Activated T-cell treated with anti-CD3 and anti-CD28 coated beads, Interleukin-2, amount 50 U/mL, for 48 hours (primary cell): ENCODE measurements at regions not wholly inside any gene's neighbourhood (a gene's known extent, or its start where the extent isn't known, plus 50 kb on each side); places are given as distances from the start of the nearest gene placed in this dataset.

Source experiments
- DNase-seq, 2 experiments: peaks; one replicate each; pipeline ENCODE4 v3.0.0-alpha.2; 2020

DNA sequence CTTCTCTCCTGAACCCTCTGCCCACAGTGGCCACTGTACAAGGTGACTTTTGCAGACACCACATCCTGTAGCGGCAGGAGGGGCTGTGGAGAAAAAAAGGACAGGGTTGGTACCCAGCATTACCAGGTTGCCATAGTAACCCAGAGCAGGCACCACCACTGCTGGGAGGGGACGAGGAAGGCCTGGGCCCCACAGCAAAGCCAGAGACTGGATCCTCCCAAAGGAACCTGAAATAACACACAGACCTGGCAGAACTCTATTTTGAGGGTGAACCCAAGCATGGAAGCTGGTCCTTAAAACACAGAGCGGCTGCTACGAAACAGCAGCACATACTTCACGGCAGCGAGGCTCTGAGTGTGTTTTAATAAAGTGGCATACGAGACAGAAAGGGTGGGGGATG, 380.6 kb downstream of the CTTN start:
- no peak for DNase-seq

DNA sequence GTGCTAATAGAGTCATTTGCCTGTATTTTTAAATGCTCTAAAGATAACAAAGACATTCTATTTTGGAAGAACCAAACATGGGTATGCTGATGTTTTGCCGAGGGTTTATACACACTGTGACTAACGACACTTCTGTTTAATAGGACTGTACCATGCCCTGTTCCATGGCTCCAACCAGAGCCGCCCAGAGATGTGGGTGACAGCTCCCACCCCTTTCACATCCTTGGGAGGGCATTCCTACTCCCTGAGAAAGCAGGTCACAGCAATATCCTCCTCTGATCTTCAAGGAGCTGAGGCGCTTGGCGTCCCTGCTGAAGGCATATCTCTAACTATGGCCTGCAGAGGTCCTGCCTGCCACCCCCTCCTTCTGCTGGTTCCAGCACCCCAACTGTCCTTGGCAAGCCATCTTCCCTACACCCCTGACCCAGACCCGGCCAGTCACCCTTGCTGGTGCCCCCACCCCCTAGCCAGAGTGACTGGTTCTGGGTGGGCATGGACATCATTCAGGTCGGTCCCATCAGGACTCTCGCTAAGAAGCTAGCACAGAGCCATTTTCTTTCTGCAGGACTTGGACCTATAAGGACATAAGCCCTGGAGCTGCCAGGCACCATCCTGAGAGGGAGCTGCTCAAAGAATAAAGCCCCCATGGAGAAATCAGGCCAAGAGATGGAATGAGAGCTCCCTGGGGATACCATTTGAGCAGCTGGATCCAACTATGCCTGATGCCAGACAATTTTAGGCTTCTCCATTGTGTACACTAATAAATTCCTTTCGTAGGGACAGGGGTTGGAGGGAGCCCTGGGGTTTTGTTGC, 381.3 kb downstream of the CTTN start:
- DNase-seq = no peak

DNA sequence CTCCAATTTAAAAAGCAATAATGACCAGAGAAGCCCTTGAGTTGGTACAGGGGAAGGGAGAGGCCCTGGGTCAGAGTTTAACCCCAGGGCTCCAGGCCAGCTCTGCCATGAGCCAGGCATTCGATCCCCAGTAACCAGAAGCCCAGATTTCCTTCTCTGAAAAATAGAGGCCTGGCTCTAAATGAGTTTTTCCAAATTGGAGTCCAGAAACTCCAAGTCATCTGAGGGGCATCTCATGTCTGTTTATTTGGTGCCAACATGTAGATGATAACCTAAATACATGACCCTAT, 381.9 kb downstream of the CTTN start:
- DNase-seq = no peak

DNA sequence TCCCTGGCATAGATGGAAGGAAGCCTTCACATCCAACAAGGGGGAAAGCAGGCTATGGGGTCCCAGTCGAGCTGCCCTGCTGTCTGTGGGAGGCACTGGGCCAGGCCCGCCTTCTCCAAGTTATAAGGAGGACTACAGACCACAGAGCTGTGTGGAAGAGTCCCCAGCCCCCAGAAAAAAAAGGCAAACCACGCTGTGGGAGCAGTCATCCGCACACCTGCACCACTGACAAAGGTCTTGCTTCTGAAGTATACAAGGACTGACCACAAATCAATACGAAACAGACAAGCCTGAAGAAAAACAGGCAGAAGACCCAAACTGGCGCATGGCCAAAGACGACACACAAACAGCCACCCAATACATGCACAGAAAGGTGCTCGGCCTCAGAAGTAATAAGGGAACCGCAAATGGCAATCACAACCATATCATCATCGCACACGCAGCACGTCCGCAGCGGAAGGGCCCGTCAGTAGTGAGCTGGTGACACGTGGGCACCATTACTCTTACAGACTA, 384.1 kb downstream of the CTTN start:
- no peak for DNase-seq

DNA sequence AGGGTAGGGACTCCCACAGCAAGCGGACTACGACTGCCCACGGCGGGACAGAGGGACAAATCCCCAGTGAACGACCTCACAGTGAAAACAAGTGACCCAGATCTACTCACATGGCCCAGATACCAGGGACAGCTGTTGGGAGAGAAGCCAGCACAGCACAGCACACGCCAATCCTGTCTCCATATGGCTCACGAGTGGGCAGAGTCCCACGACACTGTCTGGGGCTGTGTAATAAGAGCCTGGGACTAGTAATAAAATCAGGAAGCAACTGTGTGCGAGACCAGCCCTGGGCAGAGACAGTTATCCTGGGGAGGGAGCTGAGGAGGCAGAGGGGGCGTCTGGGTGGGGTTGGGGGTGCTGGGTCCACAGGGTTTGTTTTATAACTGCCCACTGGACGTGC, 385.0 kb downstream of the CTTN start:
- no peak for DNase-seq

DNA sequence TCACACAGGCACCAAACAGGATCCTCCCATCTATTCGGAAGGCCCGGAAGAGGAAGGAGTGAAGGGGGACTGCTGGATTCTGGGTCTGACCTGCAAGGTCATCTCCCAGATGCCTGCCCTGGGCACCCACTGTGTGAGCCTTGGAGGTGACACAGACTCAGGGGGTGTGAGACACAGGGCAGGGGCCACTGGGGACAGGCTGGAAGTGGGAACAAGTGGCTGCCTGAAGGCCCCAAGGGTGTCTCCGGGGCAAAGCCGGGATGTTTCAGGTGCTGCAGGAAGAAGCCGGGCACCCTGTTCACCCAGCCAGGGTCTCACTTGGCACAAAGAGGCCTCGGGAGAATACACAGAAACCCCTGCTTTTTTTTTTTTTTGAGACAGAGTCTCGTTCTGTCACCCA, 385.5 kb downstream of the CTTN start:
- no peak for DNase-seq

DNA sequence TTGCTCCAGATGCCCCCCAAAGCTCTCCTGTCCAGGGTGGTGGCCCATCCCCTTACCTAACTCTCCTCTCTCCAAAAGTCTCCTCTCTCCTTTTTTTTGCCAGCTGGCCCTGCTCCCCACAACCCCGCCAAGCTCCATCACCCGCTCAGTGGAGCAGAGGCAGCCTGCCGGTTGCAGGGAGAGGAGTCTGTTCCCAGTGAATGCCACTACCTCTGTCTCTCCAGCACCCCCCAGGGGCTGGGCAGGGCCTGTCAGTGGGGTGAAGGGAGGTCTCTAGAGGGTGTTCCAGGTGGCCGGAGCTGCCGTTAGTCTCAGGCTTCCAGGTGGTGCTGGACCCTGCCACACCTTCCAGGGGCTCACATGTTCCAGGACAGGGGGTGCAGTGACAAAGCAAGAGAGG, 387.0 kb downstream of the CTTN start:
- DNase-seq = no peak

DNA sequence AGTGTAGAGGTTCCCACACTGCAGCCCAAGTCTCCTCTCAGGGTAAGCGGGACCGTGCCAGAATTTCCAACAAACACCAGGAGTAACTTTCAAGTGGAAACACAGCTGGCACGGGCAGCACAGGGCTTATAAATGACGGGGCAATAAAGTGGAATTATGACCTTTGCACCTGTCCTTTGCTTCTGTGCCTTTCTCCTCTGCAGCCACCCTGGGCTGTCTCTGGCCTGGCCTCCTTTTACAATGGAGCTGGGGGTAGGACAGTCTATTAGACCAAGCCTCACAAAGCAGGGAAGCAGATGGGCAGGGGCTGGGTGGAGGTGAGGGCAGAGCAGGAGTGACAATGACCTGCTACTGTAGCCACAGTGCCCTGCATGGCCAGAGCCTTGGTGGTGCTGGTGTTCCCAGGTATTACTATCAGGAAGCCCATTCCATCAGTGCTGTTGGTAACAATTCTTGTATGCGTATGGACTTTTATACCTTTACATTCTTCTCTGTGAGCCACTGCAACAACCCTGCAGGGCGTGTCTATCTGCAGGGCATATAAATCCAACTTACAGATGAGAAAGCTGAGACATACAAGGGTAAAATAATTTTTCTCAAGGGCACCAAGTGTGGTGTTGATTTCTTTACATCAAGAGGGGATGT, 387.8 kb downstream of the CTTN start:
- DNase-seq = no peak

DNA sequence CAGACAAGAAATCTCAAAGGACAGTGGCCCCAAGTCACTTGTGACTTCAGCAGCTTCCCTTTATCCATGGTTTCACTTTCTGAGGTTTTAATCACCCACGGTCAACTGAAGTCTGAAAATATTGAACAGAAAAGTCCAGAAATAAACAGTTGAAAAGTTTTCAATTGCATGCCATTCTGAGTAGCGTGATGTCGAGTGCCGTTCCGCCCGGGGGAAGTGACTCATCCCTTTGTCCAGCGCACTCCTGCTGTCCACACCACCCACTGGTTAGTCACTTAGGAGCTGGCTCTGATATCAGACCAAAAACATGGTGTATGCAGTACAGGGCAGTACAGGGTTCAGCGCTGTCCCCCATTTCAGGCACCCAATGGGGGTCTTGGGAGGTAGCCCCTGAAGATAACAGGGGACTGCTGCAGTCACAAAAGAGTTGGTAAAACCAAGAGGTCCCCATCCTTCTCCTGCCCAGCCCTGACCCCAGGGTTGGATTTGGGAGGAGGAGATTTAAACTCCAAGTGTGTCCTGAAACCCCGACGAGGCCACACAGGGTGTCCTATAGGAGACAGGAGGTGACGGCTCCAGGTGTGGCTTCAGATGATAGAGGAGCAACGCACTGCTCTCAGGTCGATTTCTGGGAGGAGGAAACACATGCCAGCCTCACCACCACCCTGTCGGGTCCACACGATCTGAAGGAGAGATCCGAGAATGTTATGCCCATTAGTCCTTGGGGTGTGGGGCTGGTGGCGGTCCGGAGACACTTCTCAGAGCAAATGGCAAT, 390.1 kb downstream of the CTTN start:
- no peak for DNase-seq

DNA sequence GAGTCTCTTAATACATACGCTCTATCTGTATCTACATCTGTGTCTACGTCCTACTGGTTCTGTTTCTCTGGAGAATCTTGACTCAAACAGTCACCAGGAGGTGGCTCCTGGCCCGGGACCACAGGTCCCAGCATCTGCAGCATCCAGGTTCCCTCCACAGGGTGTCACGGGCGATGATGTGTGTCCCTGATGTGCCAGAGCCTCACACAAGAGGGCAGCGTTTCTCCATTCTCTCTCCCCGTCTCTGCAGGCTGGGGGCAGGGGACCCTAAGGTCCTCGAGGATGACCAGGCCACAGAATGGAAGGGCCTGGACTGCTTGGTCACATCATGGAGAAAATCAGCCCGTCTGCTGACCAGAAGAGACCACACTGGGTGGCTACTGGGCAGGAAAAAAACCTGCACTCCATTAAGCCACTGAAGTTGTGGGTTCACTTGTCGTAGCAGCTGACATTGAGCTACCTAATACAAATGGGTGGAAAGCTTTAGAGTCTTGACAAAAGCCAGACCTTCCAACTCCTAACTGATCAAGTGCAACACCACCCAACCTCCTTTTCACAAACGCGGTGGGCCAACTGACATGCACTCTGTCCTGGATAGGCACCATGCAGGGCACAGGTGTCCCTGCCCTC, 392.5 kb downstream of the CTTN start:
- no peak for DNase-seq

DNA sequence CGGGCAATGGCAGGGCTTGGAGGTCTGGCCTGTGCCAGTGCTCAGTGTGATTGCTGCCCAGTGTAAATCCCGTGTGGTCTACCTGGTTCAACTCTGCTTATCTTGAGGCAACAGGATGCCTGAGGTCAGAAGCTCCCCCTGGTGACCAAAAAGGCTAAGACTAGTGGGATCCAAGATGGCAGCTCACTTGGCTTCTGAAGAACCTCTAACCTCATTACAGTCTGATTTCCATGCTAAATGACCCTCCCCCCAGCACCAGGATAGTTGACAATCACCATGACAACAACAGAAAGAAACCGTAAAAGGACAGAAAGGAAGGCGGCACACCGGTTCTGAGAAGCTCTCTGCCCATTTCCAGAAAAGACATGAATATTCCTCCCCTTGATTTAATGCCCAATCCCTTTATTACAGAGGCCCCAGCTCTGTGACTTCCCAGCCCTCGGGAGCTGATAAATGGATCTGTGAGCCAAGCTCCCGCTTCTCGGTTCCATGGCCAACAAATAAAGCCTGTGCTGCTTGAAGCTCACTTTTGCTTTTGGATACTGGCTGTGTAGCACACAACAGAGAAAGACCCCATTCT, 398.4 kb downstream of the CTTN start:
- no peak for DNase-seq

DNA sequence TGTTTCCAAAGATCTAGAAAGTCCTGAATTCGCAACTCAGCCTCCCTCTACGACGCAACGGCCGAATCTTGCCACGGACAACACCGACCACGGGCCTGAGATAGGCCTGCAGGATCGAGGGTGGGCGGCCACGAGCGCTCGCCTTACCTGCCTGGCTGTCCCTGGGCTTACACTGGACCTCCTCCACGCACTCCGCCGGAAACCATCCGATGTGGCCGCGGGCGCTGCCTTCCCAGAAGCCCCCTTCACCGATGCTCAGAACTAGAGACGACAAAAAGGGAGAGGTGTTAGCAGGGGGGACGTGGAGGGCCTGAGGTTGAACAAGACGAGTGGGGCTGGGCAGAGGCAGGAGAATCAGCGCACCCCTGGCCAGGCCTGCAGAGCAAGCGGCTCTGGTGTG, 400.0 kb downstream of the CTTN start:
- no peak for DNase-seq

DNA sequence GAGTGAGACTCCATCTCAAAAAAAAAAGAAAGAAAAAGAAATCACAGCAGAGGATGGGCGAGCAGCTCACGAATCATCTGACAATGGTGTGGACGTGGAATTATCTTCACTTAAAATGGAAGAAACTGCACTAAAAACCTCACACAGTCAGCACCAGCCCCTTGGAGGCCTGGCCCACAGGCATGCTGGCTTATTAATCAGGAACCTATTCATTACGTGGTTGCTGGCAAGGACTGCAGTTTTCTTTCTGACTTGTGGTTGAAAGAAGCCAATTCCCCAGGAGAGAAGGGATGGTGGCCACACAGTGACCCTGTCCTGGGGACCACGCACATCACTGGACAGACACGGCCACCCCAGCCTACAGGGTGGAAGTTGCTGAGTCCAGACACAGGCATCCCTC, 401.1 kb downstream of the CTTN start:
- no peak for DNase-seq

DNA sequence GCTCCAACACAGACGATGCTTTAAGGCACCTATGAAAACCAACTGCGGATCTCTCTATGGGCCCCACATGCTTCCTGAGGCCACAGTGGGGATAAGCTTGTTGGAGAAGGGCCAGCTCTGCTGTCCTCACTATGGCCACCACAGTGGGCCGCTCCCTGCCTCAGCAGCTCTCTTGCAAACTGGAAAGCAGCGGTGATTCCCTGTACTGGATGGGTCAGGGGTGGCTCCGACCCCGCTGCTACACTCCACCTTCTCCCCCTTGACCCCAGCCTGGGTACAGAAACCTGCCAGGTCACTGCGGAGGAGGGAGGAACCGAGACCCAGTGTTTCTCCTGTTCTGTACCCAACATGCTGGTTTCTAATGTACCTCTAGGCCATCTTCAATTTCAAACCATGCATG, 403.9 kb downstream of the CTTN start:
- no peak for DNase-seq

DNA sequence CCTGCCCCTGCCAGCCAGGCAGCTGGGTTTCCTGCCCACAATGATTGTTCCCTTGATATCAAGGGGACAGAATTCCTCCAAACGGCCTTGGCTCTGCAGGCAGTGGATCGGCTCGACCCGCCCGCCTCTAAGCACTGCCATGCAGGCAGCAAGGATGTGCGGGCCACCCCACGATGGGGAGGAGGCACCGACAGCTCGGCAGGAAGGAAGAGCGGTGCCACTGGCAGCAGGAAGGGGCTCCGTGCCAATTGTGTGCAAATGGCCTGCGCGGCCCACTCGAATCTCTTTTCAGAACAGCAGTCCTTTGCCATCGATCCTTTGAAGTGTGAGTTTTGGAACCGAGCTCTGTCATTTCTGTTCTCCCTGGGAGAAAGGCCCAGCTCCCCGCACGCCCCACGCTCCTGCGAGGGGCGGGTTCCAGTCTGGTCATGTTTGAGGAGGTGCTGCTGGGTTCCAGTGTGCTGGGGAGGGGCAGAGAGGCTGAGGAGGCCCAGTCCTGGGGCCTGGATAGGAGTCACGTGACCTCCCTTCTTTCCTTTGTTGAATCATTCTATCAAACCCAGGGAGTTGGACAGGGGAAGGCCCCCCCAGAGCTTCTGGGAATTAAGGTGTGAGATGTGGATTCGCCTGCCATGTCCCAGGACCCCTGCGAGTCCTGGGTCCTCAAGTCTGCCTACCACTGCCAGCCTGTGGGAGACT, 406.0 kb downstream of the CTTN start:
- no peak for DNase-seq

DNA sequence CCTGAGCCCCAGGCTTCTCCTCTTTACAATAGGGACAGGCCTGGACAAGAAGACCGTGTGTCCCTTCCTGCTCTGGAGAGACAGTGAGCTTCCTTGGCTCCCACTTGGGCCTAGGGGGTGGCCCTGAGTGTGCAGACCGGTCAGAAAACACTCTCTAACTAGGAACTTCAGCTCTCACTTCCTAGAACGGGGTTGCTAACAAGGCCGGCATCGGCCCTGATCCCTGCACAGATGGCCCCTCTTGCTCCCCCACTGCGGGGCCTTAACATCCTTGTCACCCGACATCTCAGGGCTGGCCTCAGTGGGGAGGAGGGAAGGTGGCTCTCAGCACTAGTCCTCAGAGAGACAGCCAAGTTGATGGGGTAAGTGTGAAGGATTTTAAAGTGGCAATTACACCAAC, 406.9 kb downstream of the CTTN start:
- no peak for DNase-seq

DNA sequence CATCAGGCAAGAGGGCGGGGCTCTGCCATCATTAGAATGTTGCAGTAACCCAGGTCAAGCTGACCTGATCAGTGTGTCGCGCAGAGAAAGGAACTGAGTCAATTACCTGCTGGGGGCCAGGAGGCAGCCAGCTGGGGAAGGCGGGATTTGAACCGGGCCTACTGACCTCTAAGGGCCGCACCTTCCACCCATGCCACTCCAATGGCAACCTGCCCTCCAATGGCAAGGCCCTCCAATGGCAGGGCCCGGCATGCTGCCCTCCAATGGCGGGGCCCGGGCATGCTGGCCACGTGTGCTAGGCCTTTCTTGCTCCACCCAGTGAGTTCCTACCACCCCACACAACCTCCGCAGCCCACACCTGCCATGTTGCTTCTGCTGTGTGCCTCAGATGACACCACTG, 407.6 kb downstream of the CTTN start:
- no peak for DNase-seq

DNA sequence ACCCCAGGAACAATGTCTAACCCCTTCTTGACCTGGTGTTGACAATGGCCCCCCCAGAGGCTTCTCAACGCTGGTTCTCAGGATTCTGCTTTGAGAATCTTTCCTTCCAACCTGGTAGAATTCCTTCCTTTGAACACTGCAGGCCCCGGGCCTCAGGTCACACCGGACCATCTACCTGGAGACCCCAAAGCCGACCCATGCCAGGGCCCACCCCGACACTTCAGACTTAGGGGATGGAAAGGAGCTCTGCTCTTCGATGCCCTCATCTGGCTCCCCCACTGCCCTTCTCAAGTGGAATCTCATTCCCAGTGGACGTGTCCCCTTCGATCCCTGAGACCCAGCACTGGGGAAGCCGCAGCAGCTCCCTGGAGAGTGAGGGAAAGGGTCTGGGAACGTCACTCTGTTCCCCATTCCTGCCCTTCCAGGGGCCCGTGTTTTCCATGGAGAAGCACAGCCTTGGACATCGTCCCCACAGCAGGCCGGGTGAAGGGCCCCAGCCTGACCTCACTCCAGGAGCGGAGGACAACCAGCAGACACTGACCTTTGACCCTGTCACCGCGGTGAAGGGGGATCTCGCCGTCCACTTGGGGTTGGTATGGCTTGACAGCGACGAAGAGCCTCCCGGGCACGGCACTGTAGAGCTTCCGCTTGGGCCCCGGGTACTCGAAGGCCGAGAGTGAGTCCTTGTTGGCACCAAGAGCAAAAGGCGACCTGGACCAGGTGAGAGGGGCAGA, 408.3 kb downstream of the CTTN start:
- DNase-seq = no peak

DNA sequence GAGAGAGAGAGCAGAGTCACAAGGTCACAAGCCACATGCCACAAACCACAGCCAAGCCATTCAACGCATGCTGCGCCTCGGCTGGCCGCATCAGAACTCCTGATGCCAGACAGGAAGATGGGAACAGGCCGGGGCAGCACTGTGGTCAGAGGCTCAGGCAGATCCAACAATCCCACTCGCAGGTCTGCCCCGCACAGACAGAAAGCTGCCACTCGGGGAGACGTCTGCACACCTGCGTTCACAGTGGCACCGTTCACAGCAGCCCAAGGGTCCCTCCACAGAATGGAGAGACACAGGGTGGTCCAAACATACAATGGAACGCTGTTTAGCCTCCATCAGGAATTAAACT, 408.8 kb downstream of the CTTN start:
- no peak for DNase-seq

DNA sequence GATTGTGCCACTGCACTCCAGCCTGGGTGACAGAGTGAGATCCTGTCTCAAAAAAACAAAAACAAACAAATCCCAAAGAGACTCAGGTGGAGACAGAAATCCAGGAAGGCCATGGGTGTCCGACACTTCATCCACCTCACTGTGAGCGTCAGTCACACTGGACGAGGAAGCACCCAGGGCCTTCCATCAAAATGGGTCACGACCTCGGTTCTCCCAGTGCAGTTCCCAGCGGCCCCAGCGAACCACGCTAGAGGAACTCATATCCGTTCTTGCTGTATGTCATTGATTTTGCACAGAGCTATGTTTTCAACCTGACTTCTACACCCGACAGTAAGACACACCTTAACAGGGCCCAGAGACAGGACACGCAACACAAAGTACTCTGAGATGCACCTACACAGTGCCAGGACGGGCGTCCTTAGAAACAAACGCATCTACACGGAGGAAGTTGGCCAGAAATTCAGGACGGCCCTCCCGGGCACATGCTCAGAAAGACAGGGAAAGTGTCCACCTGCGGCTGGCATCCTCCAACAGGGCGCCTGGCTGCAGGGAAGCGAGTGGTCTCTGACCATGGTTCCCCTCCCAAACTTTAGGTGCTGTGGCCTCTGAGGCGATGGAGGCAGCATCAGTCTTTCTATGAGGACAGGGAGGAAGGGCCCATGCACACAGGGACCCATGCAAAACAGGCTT, 410.5 kb downstream of the CTTN start:
- DNase-seq = no peak

DNA sequence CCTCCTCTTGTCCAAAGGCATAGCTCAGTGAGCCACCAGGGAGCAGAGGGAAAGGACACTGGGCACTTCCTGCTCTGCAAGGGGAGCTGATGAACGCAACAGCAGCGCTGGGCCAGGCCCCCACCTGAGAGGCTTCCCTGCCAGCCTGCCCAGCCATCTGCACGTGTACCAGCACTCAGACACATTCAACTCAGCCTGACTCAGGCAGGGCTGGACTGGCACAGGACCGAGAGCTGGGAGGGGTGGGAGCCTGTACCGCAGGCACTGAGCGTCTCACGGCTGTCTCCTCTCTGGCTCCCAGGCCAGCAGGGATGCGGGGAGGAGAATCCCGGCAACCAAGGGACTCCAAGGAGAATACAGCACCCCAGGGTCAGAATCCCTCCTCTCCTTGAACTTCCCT, 411.8 kb downstream of the CTTN start:
- DNase-seq = no peak
